GM12873 (cell line): ENCODE measurements at regions not wholly inside any gene's neighbourhood (a gene's known extent, or its start where the extent isn't known, plus 50 kb on each side); places are given as distances from the start of the nearest gene placed in this dataset.

Source experiments
- TF ChIP-seq, protein P1 (sequence below): IDR thresholded peaks from 2 replicates; pipeline ENCODE4 v1.5.1; 2012; ENCODE audit warnings: low read depth, mild to moderate bottlenecking, moderate library complexity, low read length, control low read depth; ENCODE audit not compliant: insufficient read depth; ENCODE audit errors: missing control alignments

DNA sequence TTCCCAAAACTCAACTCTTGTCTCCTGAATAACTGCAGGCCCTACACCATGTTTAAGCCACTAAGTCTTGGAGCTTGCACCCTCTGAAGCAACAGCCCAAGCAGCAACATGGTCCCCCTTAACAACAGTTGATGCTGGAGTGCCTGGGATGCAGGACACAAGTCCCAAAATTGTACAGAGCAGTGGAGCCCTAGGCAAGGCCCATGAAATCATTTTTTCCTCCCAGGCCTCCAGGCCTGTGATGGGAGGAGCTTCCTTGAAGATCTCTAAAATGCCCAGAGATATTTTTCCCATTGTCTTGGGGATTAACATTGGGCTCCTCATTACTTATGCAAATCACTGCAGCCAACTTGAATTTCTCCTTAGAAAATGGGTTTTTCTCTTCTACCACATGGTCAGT lies 311.9 kb upstream of the EPHA3 start:
- TF ChIP-seq, protein P1, sequence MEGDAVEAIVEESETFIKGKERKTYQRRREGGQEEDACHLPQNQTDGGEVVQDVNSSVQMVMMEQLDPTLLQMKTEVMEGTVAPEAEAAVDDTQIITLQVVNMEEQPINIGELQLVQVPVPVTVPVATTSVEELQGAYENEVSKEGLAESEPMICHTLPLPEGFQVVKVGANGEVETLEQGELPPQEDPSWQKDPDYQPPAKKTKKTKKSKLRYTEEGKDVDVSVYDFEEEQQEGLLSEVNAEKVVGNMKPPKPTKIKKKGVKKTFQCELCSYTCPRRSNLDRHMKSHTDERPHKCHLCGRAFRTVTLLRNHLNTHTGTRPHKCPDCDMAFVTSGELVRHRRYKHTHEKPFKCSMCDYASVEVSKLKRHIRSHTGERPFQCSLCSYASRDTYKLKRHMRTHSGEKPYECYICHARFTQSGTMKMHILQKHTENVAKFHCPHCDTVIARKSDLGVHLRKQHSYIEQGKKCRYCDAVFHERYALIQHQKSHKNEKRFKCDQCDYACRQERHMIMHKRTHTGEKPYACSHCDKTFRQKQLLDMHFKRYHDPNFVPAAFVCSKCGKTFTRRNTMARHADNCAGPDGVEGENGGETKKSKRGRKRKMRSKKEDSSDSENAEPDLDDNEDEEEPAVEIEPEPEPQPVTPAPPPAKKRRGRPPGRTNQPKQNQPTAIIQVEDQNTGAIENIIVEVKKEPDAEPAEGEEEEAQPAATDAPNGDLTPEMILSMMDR, result no peak

DNA sequence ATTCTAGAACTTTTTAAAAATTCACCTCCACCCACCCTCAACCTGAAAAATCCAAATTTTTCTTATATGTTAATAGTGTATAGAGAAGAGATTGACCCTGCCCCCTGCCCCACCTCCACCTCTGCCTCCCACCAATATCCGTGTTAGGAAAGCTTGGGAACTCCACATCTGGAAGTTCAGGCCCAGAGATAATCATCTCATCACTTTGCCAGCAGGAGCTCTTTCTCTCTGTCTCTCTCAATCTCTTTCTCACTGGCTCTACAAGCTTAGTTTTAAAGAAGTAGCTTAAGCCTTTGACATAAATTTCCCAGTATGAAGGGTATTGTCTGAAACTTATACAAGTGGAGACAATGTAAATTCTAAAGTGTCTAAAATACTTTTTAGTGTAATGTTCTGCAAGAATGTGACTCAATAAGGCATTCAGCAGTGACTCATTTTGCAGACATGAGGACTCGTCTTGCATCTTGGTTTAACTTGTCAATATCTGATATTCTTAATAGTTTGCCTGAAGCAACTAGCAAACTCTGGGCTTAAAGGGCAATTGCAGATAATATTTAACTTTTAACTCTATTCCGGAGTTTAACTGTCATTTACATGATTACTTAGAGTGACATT lies 299.8 kb upstream of the EPHA3 start:
- TF ChIP-seq, protein P1, result no peak

DNA sequence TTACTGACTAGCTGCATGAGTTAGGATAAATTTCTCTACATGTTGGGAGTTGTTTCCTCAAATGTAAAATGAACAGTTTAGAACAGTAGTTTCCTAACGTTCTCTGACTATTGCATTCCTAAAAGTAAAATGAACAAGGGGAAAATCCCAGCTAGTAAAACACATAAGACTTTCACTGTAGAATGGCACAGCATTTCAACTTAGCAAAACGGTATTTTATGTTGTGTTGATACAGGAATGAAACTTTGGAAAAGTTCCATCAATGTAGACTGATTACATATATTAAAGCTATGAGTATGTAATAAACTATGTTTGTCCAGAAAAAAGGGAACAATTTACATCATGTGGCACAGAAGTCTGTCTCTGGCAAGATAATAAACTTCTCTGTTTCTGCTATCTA lies 297.4 kb upstream of the EPHA3 start:
- TF ChIP-seq, protein P1, result no peak

DNA sequence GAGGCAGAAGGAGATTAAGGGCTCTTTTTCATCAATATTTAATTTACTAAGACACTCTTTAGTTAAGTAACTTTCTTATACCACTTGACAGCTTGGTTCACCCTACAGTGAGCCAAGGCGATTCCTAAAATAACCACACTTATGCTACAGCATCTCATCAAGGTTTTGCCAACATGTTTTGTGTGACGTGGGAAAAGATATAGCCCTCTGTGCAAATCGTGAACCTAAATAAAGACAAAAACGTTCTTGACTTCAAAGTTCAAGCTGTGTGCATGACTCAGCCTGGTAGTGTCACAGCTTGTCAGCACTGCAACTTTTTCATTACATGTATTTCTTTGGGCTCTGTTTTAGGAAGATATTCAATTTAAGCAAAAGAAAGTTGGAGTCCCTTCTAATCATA lies 297.0 kb upstream of the EPHA3 start:
- TF ChIP-seq, protein P1, result no peak

DNA sequence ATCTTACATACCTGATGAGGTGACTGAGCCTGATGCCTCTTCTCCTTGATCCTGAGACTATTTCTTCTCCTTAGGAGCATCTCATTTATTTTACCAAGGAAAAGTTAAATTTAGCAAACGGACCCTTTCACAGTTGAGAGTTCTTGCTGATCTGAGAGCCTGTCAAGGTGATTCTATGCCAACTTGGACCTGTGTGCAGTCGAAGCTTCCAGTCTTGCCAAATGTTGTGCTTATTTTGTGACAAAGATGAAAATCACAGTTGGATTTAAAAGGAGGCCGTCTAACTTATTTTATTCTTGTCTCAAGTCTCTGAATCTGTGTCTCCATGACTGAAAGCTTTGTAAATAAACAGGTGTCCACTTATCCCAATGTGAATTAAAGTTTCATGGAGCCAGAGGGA lies 296.3 kb upstream of the EPHA3 start:
- TF ChIP-seq, protein P1, result no peak

DNA sequence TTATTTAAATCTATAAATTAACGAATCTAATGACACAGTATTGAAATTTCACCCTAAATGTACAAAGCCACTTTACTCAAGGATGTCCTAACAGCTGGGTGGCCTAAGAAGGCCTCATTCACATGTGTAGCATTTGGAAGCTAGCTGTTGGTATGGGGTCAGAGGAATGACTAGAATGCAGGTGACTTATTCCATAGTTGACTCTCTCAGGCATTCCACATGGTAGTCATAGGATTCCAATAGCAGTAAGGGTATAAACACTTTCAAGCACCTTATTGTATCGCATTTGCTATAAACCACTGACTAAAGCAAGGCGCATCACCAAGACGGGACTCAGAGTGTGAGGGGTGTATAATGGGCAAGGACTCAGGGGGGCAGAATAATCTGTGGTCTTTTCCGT lies 294.8 kb upstream of the EPHA3 start:
- TF ChIP-seq, protein P1, result no peak

DNA sequence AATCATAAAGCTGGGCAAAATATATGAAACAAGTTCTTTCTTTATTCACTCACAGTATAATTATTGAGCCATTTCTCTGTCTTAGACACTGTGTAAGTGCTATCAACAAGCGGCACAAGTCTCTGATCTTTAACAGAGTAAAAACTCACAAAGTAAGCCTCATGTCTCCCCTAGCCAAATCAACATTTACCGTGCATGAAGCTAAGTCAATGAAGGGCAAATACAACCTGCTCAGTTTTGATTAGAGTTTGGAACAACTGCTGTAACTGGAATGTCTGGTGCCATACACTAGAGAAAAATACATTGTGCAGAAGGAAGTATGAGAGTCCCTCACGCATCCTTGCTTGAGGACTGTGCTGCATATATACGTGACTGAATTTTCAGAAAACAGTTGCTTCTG lies 291.0 kb upstream of the EPHA3 start:
- TF ChIP-seq, protein P1, result no peak
